Ovary (tissue), 3 donors: ENCODE measurements at regions not wholly inside any gene's neighbourhood (a gene's known extent, or its start where the extent isn't known, plus 50 kb on each side); places are given as distances from the start of the nearest gene placed in this dataset.

ENCODE experiments used
- CTCF ChIP-seq, 3 donors: fragments of 450-650 bp in 2 of 3; fragments of 200-600 bp in 1 of 3; IDR thresholded peaks; one replicate each; pipeline versions ENCODE4 v1.5.1 to v1.8.0; 2016 to 2022; ENCODE audit warnings: antibody characterized with exemption in 3 of 3, mild to moderate bottlenecking in 1 of 3
- POLR2A ChIP-seq: fragments of 450-650 bp; IDR thresholded peaks from one replicate; pipeline ENCODE4 v1.6.1; 2017; ENCODE audit warnings: antibody characterized with exemption, mild to moderate bottlenecking, moderate library complexity
- donor health status: DM: no; HTN: no; CAD: no.

- TF ChIP-seq CTCF (IDR thresholded peaks at IDR 0.05) (no peak), POLR2A (no peak)
These were observed 226.1 kb upstream of the TRIB2 start for GRCh38 chr2:12490641-12491040.
